HG02798 (cell line): ENCODE measurements at regions not wholly inside any gene's neighbourhood (a gene's known extent, or its start where the extent isn't known, plus 50 kb on each side); places are given as distances from the start of the nearest gene placed in this dataset.
"Not testable (repeated sequence)": the region's sequence is repeated elsewhere in the genome, so short reads cannot be mapped to it uniquely, and the experiment has no call there.

Source experiments
- ATAC-seq: cut with Tn5 transposase; IDR thresholded peaks from one replicate; pipeline ENCODE4 v1.9.1; 2021; ENCODE audit warnings: mild to moderate bottlenecking; ENCODE audit not compliant: unreplicated experiment, poor library complexity

DNA sequence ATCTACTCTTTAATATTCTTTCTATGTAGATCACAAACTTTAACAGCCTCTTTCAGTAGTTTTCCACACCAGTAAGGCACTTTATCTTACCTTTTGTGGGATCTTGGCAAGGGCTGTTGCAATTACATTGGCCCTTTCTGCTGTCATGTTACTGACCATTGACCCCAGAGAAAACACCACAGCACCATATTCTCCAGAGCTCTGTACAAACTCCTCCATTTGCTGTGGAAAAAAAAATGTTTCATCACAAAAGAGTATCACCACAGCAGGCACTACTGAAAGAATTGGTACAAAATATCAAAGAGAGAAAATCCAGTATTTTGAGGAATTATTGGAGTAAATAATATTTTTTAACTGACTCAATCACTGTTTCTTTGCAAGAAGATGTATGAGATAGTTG lies 62.3 kb upstream of the UGT2A3 start:
- not testable (repeated sequence) for ATAC-seq

DNA sequence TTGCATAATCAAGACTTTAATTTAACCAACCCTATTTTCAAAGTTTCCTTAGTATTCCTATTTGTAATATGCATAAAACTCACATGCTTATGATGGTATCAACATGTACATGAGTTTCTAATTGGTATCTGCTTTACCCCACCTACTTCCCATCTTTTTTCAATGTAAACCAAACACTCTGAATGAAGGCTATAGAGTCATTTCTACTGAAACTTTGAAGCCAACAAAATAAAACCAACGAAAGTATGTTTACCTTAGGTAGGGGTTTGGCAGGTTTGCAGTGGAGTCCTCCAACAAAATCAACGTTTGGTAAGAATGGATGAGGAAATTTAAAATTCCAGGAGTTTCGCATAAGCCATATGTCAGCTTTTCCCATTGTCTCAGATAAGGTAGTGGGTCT lies 66.4 kb upstream of the UGT2A3 start:
- not testable (repeated sequence) for ATAC-seq

DNA sequence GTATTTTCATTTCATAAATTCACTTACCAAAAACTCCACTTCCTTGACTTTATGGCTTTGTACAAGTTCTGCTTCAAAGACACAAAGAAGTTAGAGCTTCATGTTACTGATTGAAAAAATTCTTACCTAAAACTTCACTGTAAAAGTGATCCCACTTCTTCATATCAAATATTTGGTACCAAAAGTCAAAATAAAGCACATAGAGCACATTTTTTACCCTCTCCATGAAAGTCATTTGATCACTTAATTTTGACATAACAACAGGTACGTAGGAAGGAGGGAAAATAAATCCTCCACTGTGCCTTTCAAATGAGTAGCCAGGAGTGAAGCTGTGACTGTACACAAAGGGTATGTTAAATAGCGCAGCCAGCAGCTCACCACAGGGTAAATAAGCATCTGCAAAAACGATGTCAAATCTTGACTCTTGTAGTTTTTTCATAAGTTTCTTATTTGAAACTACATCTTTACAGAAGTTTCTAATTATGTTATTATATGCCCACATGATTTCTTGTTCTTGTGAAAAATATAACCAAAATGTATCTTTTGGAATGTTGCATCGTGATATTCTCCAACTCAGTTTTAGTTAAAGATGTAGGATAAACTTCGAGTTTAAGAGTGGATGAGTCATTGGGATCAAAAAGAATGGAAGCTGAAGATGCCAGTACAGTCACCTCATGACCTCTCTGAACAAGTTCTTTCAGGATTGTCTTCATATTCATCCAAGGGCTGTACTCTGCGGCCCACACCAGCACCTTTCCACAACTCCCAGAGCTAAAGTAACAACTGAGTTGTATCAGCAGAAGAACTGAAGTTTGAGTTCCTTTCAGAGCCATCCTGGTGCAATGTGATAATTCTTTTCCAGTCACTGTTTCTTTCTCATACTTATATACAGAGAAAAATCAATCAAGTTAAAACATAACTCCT lies 68.2 kb upstream of the UGT2A3 start:
- ATAC-seq, result not testable (repeated sequence)

DNA sequence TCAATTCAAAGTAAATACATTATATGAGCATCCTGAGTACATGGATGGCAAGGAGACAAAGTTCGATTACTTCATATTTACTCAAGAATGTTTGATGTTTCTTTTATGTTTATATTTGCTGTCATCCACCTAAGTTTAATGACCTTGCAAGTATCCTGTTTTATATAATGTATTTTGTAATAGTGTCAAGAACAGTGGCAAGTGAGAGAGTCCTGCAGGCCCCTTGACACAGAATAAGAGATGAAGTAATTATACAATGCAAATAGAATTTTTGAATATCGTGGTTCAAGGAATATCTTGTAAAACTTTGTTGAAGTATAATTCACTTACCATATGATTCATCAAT lies 68.8 kb upstream of the UGT2A3 start:
- not testable (repeated sequence) for ATAC-seq

DNA sequence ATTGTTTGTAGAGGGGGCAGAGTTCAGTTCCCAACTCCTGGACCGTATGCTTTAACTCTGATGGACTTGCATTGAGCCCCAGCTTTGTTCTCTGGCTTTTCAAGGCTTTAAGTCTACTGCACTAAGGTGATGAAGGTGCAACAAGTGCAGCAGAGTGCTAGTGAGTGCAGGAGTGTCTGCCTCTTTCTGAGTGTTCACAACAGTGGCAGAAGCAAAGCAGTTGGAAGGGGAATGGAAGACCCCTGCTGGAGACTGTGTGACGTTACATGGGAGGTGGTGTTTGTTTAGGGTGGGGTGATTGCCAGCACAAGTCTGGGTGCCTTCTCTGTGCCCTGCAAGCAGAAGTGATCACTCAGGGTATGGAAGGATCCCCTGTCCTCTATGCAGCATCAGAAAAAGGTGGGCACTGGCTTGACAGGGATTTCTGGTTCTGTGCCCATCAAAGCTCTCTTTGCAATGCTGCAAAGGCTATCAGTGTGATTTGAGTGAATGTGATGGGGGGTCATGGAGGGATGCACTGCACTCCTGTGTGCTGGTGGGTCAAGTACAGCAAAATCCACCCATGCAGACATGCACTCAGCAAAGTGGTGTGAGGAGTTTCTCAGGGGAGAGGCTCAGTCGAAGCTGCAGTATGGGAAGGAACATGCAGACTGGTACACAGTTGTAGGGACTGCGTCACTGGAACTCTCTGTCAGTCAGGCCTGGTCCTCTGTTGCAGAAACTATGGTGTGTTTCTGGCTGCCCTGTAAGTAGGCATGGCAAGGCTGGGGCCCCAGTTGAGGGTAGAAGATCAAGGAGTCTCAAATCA lies 70.9 kb upstream of the UGT2B7 start:
- peak; percentile 78 for ATAC-seq

DNA sequence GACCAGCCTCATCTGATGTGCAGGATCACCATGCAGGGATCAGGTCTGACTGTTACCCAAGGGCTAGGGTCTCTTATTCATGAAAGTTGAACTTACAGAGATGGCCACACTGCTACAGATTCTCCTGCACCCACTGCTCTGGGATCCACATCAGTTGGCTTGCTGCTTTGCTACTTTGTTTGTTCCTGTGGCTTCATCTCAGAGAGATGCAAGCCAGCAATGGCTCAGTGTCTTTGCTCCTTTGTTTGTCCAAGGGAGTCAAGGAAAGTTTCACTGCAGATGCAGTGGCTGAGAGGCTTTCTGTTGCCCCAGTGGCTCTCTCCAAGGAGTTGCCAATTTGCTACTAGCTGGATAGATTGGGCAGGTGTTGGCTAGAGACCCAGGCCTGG lies 70.3 kb upstream of the UGT2B7 start:
- no peak for ATAC-seq

DNA sequence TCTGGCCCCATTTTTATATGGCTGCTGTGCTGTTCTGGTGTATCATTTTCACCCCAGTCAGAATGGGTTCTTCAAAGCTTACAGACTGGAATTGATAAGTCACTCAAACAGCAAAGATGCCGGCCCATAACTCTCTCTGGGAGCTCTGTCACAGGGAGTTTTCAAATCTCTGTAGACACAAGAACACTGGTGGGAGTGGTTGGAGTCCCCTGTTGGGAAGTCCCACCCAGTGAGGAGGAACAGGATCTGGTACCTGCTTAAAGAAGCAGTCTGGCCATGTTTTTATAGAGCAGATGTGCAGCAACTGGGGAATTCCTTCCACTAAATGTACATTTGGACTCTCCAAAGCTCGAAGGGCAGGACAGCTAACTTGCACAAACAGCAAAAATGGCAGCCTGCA lies 69.3 kb upstream of the UGT2B7 start:
- ATAC-seq, result peak; percentile 64

DNA sequence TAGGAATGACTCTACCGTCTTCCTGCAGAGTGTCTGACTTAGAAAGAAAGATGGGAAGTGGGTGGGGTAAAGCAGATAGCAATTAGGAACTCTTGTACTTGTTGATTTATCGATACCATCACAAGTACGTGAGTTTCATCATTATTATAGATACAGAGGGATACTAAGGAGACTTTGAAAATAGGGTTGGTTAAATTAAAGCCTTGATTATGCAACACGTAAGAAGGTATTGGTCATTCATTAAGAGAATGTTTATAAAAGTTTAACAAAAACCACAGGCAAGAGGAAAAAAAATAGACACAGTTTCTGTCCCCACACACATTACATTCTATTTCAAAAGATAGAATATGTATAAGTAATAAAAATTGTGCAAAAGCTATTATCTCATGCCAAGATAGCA lies 65.9 kb upstream of the UGT2B7 start:
- ATAC-seq, result no peak

DNA sequence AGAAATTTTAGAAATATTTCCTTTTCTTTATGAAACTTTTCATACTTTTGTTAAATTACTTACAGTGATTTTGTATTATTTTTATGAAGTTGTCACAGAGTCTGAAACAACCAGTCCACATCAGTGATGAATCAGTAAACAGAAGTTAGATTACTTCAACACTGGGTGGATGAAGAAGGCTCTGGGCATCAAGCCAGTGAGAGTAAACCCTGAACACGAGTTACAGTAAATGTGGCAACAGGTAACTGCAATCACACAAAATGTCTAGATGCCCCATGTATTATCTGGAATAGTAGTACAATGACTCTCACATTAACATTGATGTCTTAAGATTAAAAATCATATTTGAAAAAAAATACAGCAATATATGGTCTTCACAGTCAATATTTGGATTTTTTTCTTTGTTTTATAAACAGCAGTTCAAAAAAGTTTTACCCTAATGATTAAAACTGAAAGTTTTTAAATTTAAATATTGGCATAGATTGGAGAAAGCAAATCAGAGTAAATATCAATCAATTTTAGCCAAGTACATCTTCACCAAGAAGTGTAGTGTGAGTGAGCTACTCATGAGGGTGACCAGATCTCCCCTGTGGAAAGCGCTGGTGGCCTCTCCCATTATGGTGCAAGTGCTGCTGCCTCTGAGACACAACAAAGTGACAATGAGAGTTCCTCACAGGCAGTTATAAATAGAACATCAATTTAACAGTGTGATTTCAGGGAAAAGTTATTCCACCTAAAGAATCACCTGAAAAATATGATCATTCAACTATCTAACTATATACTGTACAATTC lies 63.2 kb upstream of the UGT2B7 start:
- no peak for ATAC-seq

DNA sequence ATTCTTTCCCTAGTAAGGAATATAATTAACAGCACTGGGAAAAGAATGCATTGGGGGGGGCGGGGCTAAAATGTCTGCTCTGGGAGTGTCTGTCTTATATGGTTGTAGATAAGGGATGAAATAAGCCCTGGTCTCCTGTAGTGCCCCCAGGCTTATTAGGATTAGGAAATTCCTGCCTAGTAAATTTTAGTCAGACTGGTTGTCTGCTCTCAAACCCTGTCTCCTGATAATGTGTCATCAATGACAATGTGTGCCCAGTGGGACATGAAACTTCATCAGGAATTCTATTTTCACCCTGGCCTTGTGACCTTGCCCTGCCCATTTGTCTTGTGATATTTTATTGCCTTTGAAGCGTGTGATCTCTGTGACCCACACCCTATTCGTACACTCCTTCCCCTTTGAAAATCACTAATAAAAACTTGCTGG lies 61.9 kb upstream of the UGT2B7 start:
- not testable (repeated sequence) for ATAC-seq

DNA sequence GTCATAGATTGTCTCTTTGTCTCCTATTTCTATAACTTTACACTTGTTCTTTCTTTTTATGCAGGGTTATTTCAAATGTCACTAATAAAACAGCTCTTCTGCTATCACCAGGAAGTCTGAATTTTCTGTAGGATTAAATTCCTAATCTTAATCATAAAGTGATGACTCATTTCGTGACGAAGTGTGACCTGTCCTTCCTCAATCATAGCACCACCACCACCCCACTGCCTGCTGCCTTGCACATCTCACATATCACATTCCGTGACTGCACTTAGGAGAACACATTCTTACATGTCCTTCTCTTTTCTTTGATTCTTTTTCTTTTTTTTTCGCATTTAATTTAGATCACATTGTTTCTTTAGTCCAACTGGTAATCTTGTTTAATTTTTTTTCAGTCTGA lies 57.7 kb upstream of the UGT2B7 start:
- no peak for ATAC-seq

DNA sequence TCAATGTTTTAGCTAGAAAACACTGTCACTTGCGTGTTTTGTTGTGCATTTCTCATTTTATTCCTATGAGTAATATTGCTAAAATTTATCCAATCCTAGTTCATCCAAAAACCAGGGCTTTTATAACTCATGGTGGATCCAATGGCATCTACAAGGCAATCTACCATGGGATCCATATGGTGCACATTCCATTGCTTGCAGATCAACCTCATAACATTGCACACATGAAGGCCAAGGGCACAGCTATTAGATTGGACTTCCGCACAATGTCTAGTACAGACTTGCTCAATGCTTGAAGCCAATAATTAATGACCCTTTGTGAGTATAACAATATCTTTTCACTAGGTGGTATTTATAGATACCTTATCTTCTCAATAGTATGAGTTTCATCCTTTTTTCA lies 57.2 kb upstream of the UGT2B7 start:
- ATAC-seq, result no peak

DNA sequence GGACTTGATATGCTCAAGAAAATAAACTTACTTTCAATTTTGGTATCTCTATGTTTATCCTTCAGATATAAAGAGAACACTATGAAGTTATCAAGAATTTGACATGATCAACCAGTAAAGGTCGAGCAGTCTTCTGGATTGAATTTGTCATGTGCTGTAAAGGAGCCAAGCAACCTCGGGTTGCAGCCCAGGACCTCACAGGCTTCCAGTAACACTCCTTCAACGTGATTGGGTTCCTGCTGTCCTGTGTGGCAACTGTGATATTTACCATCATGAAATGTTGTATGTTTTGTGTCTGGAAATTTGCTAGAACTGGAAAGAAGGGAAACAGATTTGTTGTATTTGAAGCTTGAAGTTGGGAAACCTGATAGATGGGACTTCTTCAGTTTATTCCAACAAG lies 52.0 kb upstream of the UGT2B7 start:
- no peak for ATAC-seq
